Neural cell (in vitro differentiated cells): ENCODE measurements at regions not wholly inside any gene's neighbourhood (a gene's known extent, or its start where the extent isn't known, plus 50 kb on each side); places are given as distances from the start of the nearest gene placed in this dataset.

Source experiments
- CTCF ChIP-seq: fragments of 450-650 bp; IDR thresholded peaks from 2 replicates; pipeline ENCODE4 v1.5.1; 2014; ENCODE audit warnings: antibody characterized with exemption, mild to moderate bottlenecking, moderate library complexity; ENCODE audit not compliant: poor library complexity, severe bottlenecking
- EP300 ChIP-seq: fragments of 450-650 bp; conservative IDR thresholded peaks from 2 replicates; pipeline ENCODE4 v1.6.1; 2014; ENCODE audit warnings: antibody characterized with exemption, mild to moderate bottlenecking, moderate library complexity; ENCODE audit not compliant: poor library complexity, severe bottlenecking
- EZH2 ChIP-seq: fragments of 200-600, 300-800 bp; shearing (Covaris generic), sonication (generic); IDR thresholded peaks from 2 replicates; pipeline ENCODE4 v1.6.1; 2014; ENCODE audit warnings: antibody characterized with exemption, low read length, borderline replicate concordance, mild to moderate bottlenecking; ENCODE audit not compliant: insufficient read depth, poor library complexity, severe bottlenecking
- MXI1 ChIP-seq: fragments of 450-650 bp; conservative IDR thresholded peaks from 2 replicates; pipeline ENCODE4 v1.6.1; 2014; ENCODE audit warnings: antibody characterized with exemption, mild to moderate bottlenecking; ENCODE audit not compliant: poor library complexity, severe bottlenecking
- POLR2AphosphoS5 ChIP-seq: IDR thresholded peaks from 2 replicates; pipeline ENCODE4 v1.6.1; 2012
- RAD21 ChIP-seq: fragments of 450-650 bp; conservative IDR thresholded peaks from 2 replicates; pipeline ENCODE4 v1.6.1; 2014; ENCODE audit warnings: antibody characterized with exemption, mild to moderate bottlenecking, moderate library complexity
- REST ChIP-seq: IDR thresholded peaks from 2 replicates; pipeline ENCODE4 v1.6.1; 2012; ENCODE audit warnings: borderline replicate concordance
- SMC3 ChIP-seq: fragments of 450-650 bp; conservative IDR thresholded peaks from 2 replicates; pipeline ENCODE4 v1.6.1; 2014; ENCODE audit warnings: antibody characterized with exemption, mild to moderate bottlenecking, moderate library complexity; ENCODE audit not compliant: poor library complexity
- TAF1 ChIP-seq: IDR thresholded peaks from 2 replicates; pipeline ENCODE4 v1.6.1; 2012; ENCODE audit warnings: low read depth

GRCh38 chr1:147077523-147077922 lies 94.7 kb downstream of the PRKAB2 start:
- TF ChIP-seq CTCF (no peak), POLR2AphosphoS5 (no peak), RAD21 (no peak), EZH2 (no peak), EP300 (no peak), MXI1 (no peak), SMC3 (no peak), REST (no peak), TAF1 (no peak)
